GM20000 (cell line): ENCODE measurements at regions not wholly inside any gene's neighbourhood (a gene's known extent, or its start where the extent isn't known, plus 50 kb on each side); places are given as distances from the start of the nearest gene placed in this dataset.
"Not testable (repeated sequence)": the region's sequence is repeated elsewhere in the genome, so short reads cannot be mapped to it uniquely, and the experiment has no call there.

Source experiments
- DNase-seq: peaks from one replicate; pipeline ENCODE4 v3.0.0; 2012; ENCODE audit warnings: low spot score
- CTCF ChIP-seq: IDR thresholded peaks from 2 replicates; pipeline ENCODE4 v1.5.1; 2012; ENCODE audit warnings: mild to moderate bottlenecking, control low read depth; ENCODE audit errors: extremely low read depth, missing control alignments

GRCh38 chr3:6468589-6468988 is 392.3 kb upstream of the GRM7 start:
- no peak for DNase-seq
- no peak for TF ChIP-seq CTCF

- TF ChIP-seq CTCF: no peak
- DNase-seq: no peak
Measured at GRCh38 chr3:6471744-6472143, 389.2 kb upstream of the GRM7 start.

- DNase-seq: not testable (repeated sequence)
Measured at GRCh38 chr3:6490487-6491327, 370.2 kb upstream of the GRM7 start.

- TF ChIP-seq CTCF: no peak
- no peak for DNase-seq
Measured at GRCh38 chr3:6491768-6492167, 369.1 kb upstream of the GRM7 start.

- TF ChIP-seq CTCF: no peak
- no peak for DNase-seq
Measured at GRCh38 chr3:6492306-6492705, 368.6 kb upstream of the GRM7 start.

GRCh38 chr3:6498944-6499343 is 362.0 kb upstream of the GRM7 start:
- DNase-seq: not testable (repeated sequence)

- TF ChIP-seq CTCF: no peak
- no peak for DNase-seq
Measured at GRCh38 chr3:6504347-6504746, 356.6 kb upstream of the GRM7 start.

- no peak for TF ChIP-seq CTCF
- no peak for DNase-seq
Measured at GRCh38 chr3:6504834-6505233, 356.1 kb upstream of the GRM7 start.
